Smooth muscle cell (in vitro differentiated cells): ENCODE measurements at regions not wholly inside any gene's neighbourhood (a gene's known extent, or its start where the extent isn't known, plus 50 kb on each side); places are given as distances from the start of the nearest gene placed in this dataset.
A peak's percentile ranks its signal among the peaks of the same experiment; 100 is the strongest.

Experiments used
- DNase-seq: peaks from one replicate; lab custom pipeline; 2025; ENCODE audit not compliant: unreplicated experiment; lab: John Stamatoyannopoulos, UW
- H2AFZ ChIP-seq: fragments of 200-600 bp; sonication (generic); 2 replicates; pipeline ENCODE4 v1.6.0; 2016; ENCODE audit warnings: antibody characterized with exemption, low read depth, mild to moderate bottlenecking
- H3F3A ChIP-seq: fragments of 200-600 bp; sonication (generic); 2 replicates; pipeline ENCODE4 v1.6.0; 2017; ENCODE audit warnings: antibody characterized with exemption, low read depth
- H3K27ac ChIP-seq: fragments of 200-600 bp; sonication (generic); 2 replicates; pipeline ENCODE4 v1.5.1; 2016; ENCODE audit warnings: low read depth, mild to moderate bottlenecking
- H3K27me3 ChIP-seq: fragments of 200-600 bp; sonication (generic); 2 replicates; pipeline ENCODE4 v1.6.1; 2016; ENCODE audit warnings: low read depth, mild to moderate bottlenecking
- H3K36me3 ChIP-seq: fragments of 200-600 bp; sonication (generic); 2 replicates; pipeline ENCODE4 v1.5.1; 2016; ENCODE audit warnings: low read depth
- H3K4me1 ChIP-seq: fragments of 200-600 bp; sonication (generic); 2 replicates; pipeline ENCODE4 v1.5.1; 2016; ENCODE audit warnings: low read depth
- H3K4me2 ChIP-seq: fragments of 200-600 bp; sonication (generic); 2 replicates; pipeline ENCODE4 v1.6.0; 2016; ENCODE audit warnings: mild to moderate bottlenecking
- H3K4me3 ChIP-seq: fragments of 200-600 bp; sonication (generic); 2 replicates; pipeline ENCODE4 v1.5.1; 2016; ENCODE audit warnings: mild to moderate bottlenecking
- H3K79me2 ChIP-seq: fragments of 200-600 bp; sonication (generic); 2 replicates; pipeline ENCODE4 v1.6.0; 2016; ENCODE audit warnings: low read depth, mild to moderate bottlenecking
- H3K9ac ChIP-seq: fragments of 200-600 bp; sonication (generic); 2 replicates; pipeline ENCODE4 v1.6.0; 2016; ENCODE audit warnings: low read depth
- H3K9me3 ChIP-seq: fragments of 200-600 bp; sonication (generic); replicated peaks from 2 replicates; pipeline ENCODE4 v1.5.1; 2016; ENCODE audit warnings: low read depth
- H4K20me1 ChIP-seq: fragments of 200-600 bp; sonication (generic); 2 replicates; pipeline ENCODE4 v1.6.0; 2016; ENCODE audit warnings: low read depth
- WGBS: methylation state at CpG from one replicate; pipeline ENCODE4 v1.1.7; 2016; ENCODE audit warnings: low lambda C conversion rate; 5-methylcytosine and 5-hydroxymethylcytosine counted together
- TF ChIP-seq, protein P1 (sequence below): fragments of 200-600 bp; sonication (generic); IDR thresholded peaks from 2 replicates; pipeline ENCODE4 v1.5.1; 2017; ENCODE audit warnings: borderline replicate concordance, mild to moderate bottlenecking, antibody characterized with exemption; ENCODE audit not compliant: insufficient read depth, poor library complexity, severe bottlenecking

DNA sequence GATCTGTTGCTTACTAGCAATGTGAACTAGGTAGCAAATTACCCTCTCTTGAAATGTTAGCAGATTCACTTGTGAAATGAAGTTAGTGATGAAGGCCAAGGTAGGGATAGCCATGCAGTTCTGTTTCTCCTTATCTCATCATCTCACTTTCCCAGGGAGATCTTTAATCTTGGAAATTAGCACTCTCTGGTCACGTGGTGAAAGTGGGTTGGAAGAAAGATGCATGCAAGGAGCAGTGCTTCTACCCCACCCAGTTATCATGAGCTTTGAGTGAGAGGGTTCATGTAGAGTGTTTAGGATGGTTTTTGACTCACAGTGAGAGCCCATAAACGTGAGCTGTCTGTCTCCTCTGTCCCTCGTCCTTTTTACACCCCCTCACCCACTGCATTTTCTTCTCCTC, 346.3 kb downstream of the QKI start:
- DNase-seq: no peak
- Histone ChIP-seq H3K27me3 (no peaks in the 10 kb centered on the region), H3K4me2 (no peak overlapping the region), H3K9me3 (no peaks in the 10 kb centered on the region), H3K4me1 (peaks cover 7% of the 10 kb centered on the region), H3K4me3 (no peak overlapping the region), H3K27ac (peak overlapping the region; percentile 70), H3K9ac (no peak overlapping the region), H4K20me1 (no peaks in the 10 kb centered on the region), H3K79me2 (no peaks in the 10 kb centered on the region), H3K36me3 (no peaks in the 10 kb centered on the region), H3F3A (peaks cover 5% of the 10 kb centered on the region), H2AFZ (no peak overlapping the region)
- 24% methylated on average over 3 of the region's 3 CpGs for WGBS
- TF ChIP-seq, protein P1, sequence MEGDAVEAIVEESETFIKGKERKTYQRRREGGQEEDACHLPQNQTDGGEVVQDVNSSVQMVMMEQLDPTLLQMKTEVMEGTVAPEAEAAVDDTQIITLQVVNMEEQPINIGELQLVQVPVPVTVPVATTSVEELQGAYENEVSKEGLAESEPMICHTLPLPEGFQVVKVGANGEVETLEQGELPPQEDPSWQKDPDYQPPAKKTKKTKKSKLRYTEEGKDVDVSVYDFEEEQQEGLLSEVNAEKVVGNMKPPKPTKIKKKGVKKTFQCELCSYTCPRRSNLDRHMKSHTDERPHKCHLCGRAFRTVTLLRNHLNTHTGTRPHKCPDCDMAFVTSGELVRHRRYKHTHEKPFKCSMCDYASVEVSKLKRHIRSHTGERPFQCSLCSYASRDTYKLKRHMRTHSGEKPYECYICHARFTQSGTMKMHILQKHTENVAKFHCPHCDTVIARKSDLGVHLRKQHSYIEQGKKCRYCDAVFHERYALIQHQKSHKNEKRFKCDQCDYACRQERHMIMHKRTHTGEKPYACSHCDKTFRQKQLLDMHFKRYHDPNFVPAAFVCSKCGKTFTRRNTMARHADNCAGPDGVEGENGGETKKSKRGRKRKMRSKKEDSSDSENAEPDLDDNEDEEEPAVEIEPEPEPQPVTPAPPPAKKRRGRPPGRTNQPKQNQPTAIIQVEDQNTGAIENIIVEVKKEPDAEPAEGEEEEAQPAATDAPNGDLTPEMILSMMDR: no peak

- no peaks in the 10 kb centered on the region for H3K9me3 ChIP-seq
These were observed 345.0 kb downstream of the QKI start for GRCh38 chr6:163759542-163759941.

GRCh38 chr6:163757520-163757919, 343.0 kb downstream of the QKI start:
- H3K9ac ChIP-seq: no peak overlapping the region
- H3K4me2 ChIP-seq: no peak overlapping the region
- H3K79me2 ChIP-seq: no peaks in the 10 kb centered on the region
- no peaks in the 10 kb centered on the region for H3K4me1 ChIP-seq
- H3F3A ChIP-seq: no peaks in the 10 kb centered on the region
- H2AFZ ChIP-seq: no peak overlapping the region
- H3K36me3 ChIP-seq: no peaks in the 10 kb centered on the region
- H3K27me3 ChIP-seq: no peaks in the 10 kb centered on the region
- no peaks in the 10 kb centered on the region for H4K20me1 ChIP-seq
- no peaks in the 10 kb centered on the region for H3K9me3 ChIP-seq
- no peak for DNase-seq
- H3K4me3 ChIP-seq: no peak overlapping the region
- TF ChIP-seq, protein P1: no peak
- H3K27ac ChIP-seq: no peak overlapping the region

More at GRCh38 chr6:163759542-163759941, 345.0 kb downstream of the QKI start:
- Histone ChIP-seq H3K79me2 (no peaks in the 10 kb centered on the region), H3K4me1 (peaks cover 3% of the 10 kb centered on the region), H2AFZ (no peak overlapping the region), H4K20me1 (no peaks in the 10 kb centered on the region), H3K4me2 (no peak overlapping the region), H3K9ac (no peak overlapping the region), H3K4me3 (no peak overlapping the region), H3K36me3 (no peaks in the 10 kb centered on the region), H3F3A (no peaks in the 10 kb centered on the region), H3K27me3 (no peaks in the 10 kb centered on the region), H3K27ac (no peak overlapping the region)
- 52% methylated on average over 5 of the region's 5 CpGs for WGBS
- TF ChIP-seq, protein P1: no peak
- DNase-seq: no peak

GRCh38 chr6:163756079-163756478, 341.6 kb downstream of the QKI start:
- 94% methylated on average over 4 of the region's 4 CpGs for WGBS
- H3K27me3 ChIP-seq: no peaks in the 10 kb centered on the region
- no peaks in the 10 kb centered on the region for H3K9me3 ChIP-seq
- H3F3A ChIP-seq: no peaks in the 10 kb centered on the region
- peaks cover 3% of the 10 kb centered on the region for H3K4me1 ChIP-seq
- H3K4me2 ChIP-seq: no peak overlapping the region
- no peak for DNase-seq
- no peak overlapping the region for H2AFZ ChIP-seq
- no peak overlapping the region for H3K9ac ChIP-seq
- H3K4me3 ChIP-seq: no peak overlapping the region
- no peak overlapping the region for H3K27ac ChIP-seq
- TF ChIP-seq, protein P1: no peak
- H4K20me1 ChIP-seq: no peaks in the 10 kb centered on the region
- H3K36me3 ChIP-seq: no peaks in the 10 kb centered on the region
- H3K79me2 ChIP-seq: no peaks in the 10 kb centered on the region
